ENCODE measurements at regions not wholly inside any gene's neighbourhood (a gene's known extent, or its start where the extent isn't known, plus 50 kb on each side); places are given as distances from the start of the nearest gene placed in this dataset.

DNA sequence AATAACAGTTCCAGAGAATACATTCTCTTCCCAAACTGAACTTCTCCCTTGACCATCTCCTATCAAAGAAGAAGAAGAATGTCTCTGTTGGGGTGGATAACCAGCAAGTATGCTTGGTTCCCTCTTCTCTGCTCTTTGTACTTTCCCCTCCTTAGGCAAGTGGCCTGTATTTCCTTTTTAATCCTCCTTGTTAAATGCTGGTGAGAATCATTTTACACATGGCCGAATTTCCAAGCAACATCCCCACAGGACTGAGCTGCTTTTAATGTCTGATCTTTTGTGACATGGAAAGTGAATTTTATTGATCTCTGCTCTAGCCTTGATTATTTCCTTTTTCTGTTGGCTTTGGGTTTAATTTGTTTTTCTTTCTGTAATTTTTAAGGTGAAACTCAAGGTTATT lies 336.7 kb downstream of the DUSP10 start:
- dilution Hi-C loops (cut with MboI; ENCODE audit: extremely low pct_ligation_motif_present, low sequenced_read_pairs), result no loop called here
- FAIRE-seq, result no peak
- Histone ChIP-seq H3K27ac (ENCODE audit: insufficient read depth, low read depth, low read length) (no peak overlapping the region), H2AFZ (ENCODE audit: low read depth, low read length) (no peak overlapping the region), H3K27me3 (ENCODE audit: control insufficient read depth in 2 of 2, insufficient read depth in 2 of 2, low read length in 2 of 2) (peaks cover 4 to 6% of the 10 kb centered on the region in 2 experiments), H3K36me3 (ENCODE audit: control insufficient read depth in 2 of 2, extremely low read depth in 1 of 2, insufficient read depth in 2 of 2, low read length in 2 of 2) (no peaks in the 10 kb centered on the region), H4K20me1 (replicated peaks; ENCODE audit: control insufficient read depth, extremely low read depth, insufficient read depth, low read length) (no peaks in the 10 kb centered on the region), H3K4me3 (replicated peaks in 1 of 3; ENCODE audit: insufficient read depth in 1 of 3, low read depth in 1 of 3, low read length in 3 of 3) (no peak overlapping the region), H3K4me1 (ENCODE audit: control insufficient read depth, extremely low read depth, insufficient read depth, low read length) (peaks cover under 1% of the 10 kb centered on the region), H3K4me2 (ENCODE audit: insufficient read depth, low read length) (no peak overlapping the region), H3K9ac (replicated peaks; ENCODE audit: extremely low read depth, insufficient read depth, low read length) (no peak overlapping the region), H3K9me3 (replicated peaks; ENCODE audit: control insufficient read depth, insufficient read depth, low read length) (no peaks in the 10 kb centered on the region), H3K79me2 (ENCODE audit: control insufficient read depth, insufficient read depth, low read length) (no peaks in the 10 kb centered on the region), H3K9me1 (replicated peaks; ENCODE audit: control insufficient read depth, extremely low read depth, insufficient read depth, low read length) (no peaks in the 10 kb centered on the region)
- ChIA-PET CTCF (no interaction called here), POLR2A (no interaction called here)
- no TSS peak for BruUV-seq (replicated peaks)
- TF ChIP-seq FOS (IDR thresholded peaks at IDR 0.05; ENCODE audit: borderline replicate concordance, insufficient read depth, low read length) (no peak), MYC (IDR thresholded peaks at IDR 0.05; ENCODE audit: low read depth, low read length) (no peak), POLR2AphosphoS5 (IDR thresholded peaks at IDR 0.05; ENCODE audit: insufficient read depth, low read depth, low read length) (no peak)
- no peak for DNase-seq (ENCODE audit: low read depth, low spot score)
- intact Hi-C loops (cut with micrococcal nuclease), result no loop called here

- ChIA-PET CTCF (interaction anchor here (4.0 kb wide), 1 partner anchor 27 kb away, joined by 25 read pairs; no protein-coding TSS in a partner anchor), POLR2A (no interaction called here)
- intact Hi-C loops (cut with micrococcal nuclease) (no loop called here), dilution Hi-C loops (cut with MboI; ENCODE audit: extremely low pct_ligation_motif_present, low sequenced_read_pairs) (no loop called here)
- no peak for DNase-seq (ENCODE audit: low read depth, low spot score)
- H3K9me3 ChIP-seq (replicated peaks; ENCODE audit: control insufficient read depth, insufficient read depth, low read length), result no peaks in the 10 kb centered on the region
- no peaks in the 10 kb centered on the region for H3K9me1 ChIP-seq (replicated peaks; ENCODE audit: control insufficient read depth, extremely low read depth, insufficient read depth, low read length)
- H3K27me3 ChIP-seq (ENCODE audit: control insufficient read depth in 2 of 2, insufficient read depth in 2 of 2, low read length in 2 of 2), result peaks cover 4 to 6% of the 10 kb centered on the region in 2 experiments
- TF ChIP-seq MYC (IDR thresholded peaks at IDR 0.05; ENCODE audit: low read depth, low read length) (no peak), JUN (IDR thresholded peaks at IDR 0.05; ENCODE audit: borderline replicate concordance, insufficient read depth, insufficient read length, low read depth) (no peak), FOS (IDR thresholded peaks at IDR 0.05; ENCODE audit: borderline replicate concordance, insufficient read depth, low read length) (no peak), POLR2A (IDR thresholded peaks at IDR 0.05; ENCODE audit: low read depth, low read length) (no peak), MAX (IDR thresholded peaks at IDR 0.05; ENCODE audit: insufficient read depth, insufficient read length) (no peak), CTCF (IDR thresholded peaks at IDR 0.05; ENCODE audit: extremely low read depth in 1 of 2, insufficient read depth in 1 of 2, low read depth in 1 of 2, low read length in 2 of 2) (no peak), POLR2AphosphoS5 (IDR thresholded peaks at IDR 0.05; ENCODE audit: insufficient read depth, low read depth, low read length) (no peak), GATA2 (IDR thresholded peaks at IDR 0.05; ENCODE audit: insufficient read depth, insufficient read length, low read depth, low read length) (no peak), EZH2 (IDR thresholded peaks at IDR 0.05; ENCODE audit: borderline replicate concordance, low read depth, low read length, severe bottlenecking) (no peak)
- no peak overlapping the region for H3K9ac ChIP-seq (replicated peaks; ENCODE audit: extremely low read depth, insufficient read depth, low read length)
- H2AFZ ChIP-seq (ENCODE audit: low read depth, low read length), result no peak overlapping the region
- no peaks in the 10 kb centered on the region for H3K36me3 ChIP-seq (ENCODE audit: control insufficient read depth in 2 of 2, extremely low read depth in 1 of 2, insufficient read depth in 2 of 2, low read length in 2 of 2)
- BruUV-seq (replicated peaks), result no TSS peak
- no peak overlapping the region for H3K4me3 ChIP-seq (replicated peaks in 1 of 3; ENCODE audit: insufficient read depth in 1 of 3, low read depth in 1 of 3, low read length in 3 of 3)
- FAIRE-seq, result no peak
- H3K4me2 ChIP-seq (ENCODE audit: insufficient read depth, low read length), result no peak overlapping the region
- no peaks in the 10 kb centered on the region for H4K20me1 ChIP-seq (replicated peaks; ENCODE audit: control insufficient read depth, extremely low read depth, insufficient read depth, low read length)
- no peak overlapping the region for H3K27ac ChIP-seq (ENCODE audit: insufficient read depth, low read depth, low read length)
- H3K79me2 ChIP-seq (ENCODE audit: control insufficient read depth, insufficient read depth, low read length), result no peaks in the 10 kb centered on the region
- H3K4me1 ChIP-seq (ENCODE audit: control insufficient read depth, extremely low read depth, insufficient read depth, low read length), result peaks cover 18% of the 10 kb centered on the region
These were observed 333.6 kb downstream of the DUSP10 start for GRCh38 chr1:221408117-221408803.
